GM19035 (cell line): ENCODE measurements at regions not wholly inside any gene's neighbourhood (a gene's known extent, or its start where the extent isn't known, plus 50 kb on each side); places are given as distances from the start of the nearest gene placed in this dataset.

Experiments
- ATAC-seq: cut with Tn5 transposase; IDR thresholded peaks from one replicate; pipeline ENCODE4 v1.9.1; 2021; ENCODE audit not compliant: unreplicated experiment

GRCh38 chr14:50056435-50056834 is 59.9 kb downstream of the VCPKMT start:
- ATAC-seq: no peak

GRCh38 chr14:50057331-50057730 is 59.0 kb downstream of the VCPKMT start:
- no peak for ATAC-seq

GRCh38 chr14:50058113-50058512 is 58.3 kb downstream of the VCPKMT start:
- no peak for ATAC-seq
